SH-SY5Y (cell line): ENCODE measurements at regions not wholly inside any gene's neighbourhood (a gene's known extent, or its start where the extent isn't known, plus 50 kb on each side); places are given as distances from the start of the nearest gene placed in this dataset.

Experiments used
- GATA2 ChIP-seq: IDR thresholded peaks from 2 replicates; pipeline ENCODE4 v1.6.1; 2011; ENCODE audit warnings: mild to moderate bottlenecking, low read depth, low read length
- GATA3 ChIP-seq: IDR thresholded peaks from 2 replicates; pipeline ENCODE4 v1.6.1; 2011; ENCODE audit warnings: low read depth, mild to moderate bottlenecking, low read length, moderate library complexity

DNA sequence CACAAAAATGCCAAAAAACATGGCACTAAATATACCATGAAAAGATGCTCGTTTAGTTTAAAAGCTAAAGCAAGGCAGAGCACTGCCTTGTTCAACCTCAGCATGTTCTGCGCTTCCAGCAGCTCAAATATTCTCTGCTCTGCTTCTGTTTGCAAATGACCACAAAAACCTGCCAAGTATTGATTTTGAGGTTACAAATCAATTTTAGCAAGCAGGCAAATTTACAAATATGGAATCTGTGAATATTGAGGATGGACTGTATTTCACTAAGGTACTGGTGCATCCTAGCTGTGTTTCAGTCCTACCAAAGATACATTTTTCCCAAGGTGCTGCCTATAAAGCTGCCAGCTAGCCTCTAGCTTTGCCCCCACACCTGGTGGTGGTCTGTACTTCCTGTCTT lies 449.9 kb downstream of the PREX1 start:
- no peak for TF ChIP-seq GATA2
- TF ChIP-seq GATA3 = no peak
